ENCODE measurements at regions not wholly inside any gene's neighbourhood (a gene's known extent, or its start where the extent isn't known, plus 50 kb on each side); places are given as distances from the start of the nearest gene placed in this dataset.

DNA sequence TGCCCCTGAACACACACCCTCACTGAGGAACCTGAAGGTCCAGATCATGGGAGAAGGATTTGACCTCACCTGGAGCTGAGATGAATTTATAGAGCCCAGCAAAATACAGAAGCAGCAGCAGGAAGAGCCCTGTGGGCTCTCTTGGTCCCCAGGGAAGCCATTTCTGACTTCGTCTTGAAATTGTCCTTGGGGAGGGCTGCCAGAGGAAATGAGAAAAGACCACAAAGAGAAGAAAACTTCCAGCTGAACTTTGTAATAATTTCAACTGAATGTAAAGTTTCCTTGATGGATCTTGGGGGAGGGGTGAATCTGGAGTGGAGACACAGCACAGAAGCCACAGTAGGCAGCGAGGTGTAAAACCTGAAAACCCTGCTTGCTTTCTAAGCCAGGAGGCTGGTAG is 500.9 kb upstream of the NXPH2 start:
- Histone ChIP-seq H3K9me3 (ENCODE audit: insufficient read depth, low read length, severe bottlenecking) (no peaks in the 10 kb centered on the region), H3K79me2 (ENCODE audit: insufficient read depth, low read length) (no peaks in the 10 kb centered on the region), H3K27me3 (ENCODE audit: insufficient read depth, low read length, poor library complexity) (no peaks in the 10 kb centered on the region), H2AFZ (ENCODE audit: low read depth, low read length) (no peak overlapping the region), H3K36me3 (ENCODE audit: insufficient read depth, low read length) (no peaks in the 10 kb centered on the region), H3K4me3 (ENCODE audit: low read depth in 1 of 2, low read length in 2 of 2) (no peak overlapping the region), H3K27ac (ENCODE audit: low read length) (no peak overlapping the region), H3K9ac (ENCODE audit: low read depth, low read length) (no peak overlapping the region), H3K4me1 (ENCODE audit: insufficient read depth, low read length) (no peaks in the 10 kb centered on the region), H3K4me2 (ENCODE audit: insufficient read depth, low read length) (no peak overlapping the region), H4K20me1 (ENCODE audit: insufficient read depth, low read length) (no peaks in the 10 kb centered on the region)
- TF ChIP-seq, protein P1, sequence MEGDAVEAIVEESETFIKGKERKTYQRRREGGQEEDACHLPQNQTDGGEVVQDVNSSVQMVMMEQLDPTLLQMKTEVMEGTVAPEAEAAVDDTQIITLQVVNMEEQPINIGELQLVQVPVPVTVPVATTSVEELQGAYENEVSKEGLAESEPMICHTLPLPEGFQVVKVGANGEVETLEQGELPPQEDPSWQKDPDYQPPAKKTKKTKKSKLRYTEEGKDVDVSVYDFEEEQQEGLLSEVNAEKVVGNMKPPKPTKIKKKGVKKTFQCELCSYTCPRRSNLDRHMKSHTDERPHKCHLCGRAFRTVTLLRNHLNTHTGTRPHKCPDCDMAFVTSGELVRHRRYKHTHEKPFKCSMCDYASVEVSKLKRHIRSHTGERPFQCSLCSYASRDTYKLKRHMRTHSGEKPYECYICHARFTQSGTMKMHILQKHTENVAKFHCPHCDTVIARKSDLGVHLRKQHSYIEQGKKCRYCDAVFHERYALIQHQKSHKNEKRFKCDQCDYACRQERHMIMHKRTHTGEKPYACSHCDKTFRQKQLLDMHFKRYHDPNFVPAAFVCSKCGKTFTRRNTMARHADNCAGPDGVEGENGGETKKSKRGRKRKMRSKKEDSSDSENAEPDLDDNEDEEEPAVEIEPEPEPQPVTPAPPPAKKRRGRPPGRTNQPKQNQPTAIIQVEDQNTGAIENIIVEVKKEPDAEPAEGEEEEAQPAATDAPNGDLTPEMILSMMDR (IDR thresholded peaks at IDR 0.05; ENCODE audit: borderline replicate concordance, extremely low read depth, low read length, poor library complexity, severe bottlenecking) = no peak
- no peak for TF ChIP-seq EZH2 (IDR thresholded peaks at IDR 0.05; ENCODE audit: borderline replicate concordance, low read depth, low read length, severe bottlenecking)
- DNase-seq (no peak), ATAC-seq (ENCODE audit: insufficient read depth, low read depth) (no peak)

DNA sequence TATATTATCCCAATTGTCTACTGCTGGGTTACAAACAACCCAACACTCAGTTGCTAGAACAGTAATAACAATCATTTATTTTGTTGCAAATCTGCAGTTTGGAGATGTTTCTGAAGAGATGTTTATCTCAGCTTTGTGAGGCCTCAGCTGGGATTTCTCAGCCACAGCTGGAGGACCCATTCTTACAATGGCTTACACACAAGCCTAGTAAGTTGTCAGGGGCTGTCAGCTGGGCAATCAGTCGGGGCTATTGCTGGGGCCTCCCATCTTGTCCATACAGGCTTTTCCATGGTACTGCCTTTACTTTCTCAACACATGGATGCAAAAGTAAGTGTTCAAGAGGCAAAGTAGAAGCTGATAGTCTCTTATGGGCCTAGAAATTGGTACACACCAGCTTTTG is 491.7 kb upstream of the NXPH2 start:
- Histone ChIP-seq H3K27ac (ENCODE audit: low read length) (no peak overlapping the region), H4K20me1 (ENCODE audit: insufficient read depth, low read length) (no peaks in the 10 kb centered on the region), H3K79me2 (ENCODE audit: insufficient read depth, low read length) (no peaks in the 10 kb centered on the region), H3K4me2 (ENCODE audit: insufficient read depth, low read length) (no peak overlapping the region), H3K4me3 (ENCODE audit: low read depth in 1 of 2, low read length in 2 of 2) (no peak overlapping the region), H2AFZ (ENCODE audit: low read depth, low read length) (no peak overlapping the region), H3K27me3 (ENCODE audit: insufficient read depth, low read length, poor library complexity) (no peaks in the 10 kb centered on the region), H3K4me1 (ENCODE audit: insufficient read depth, low read length) (no peaks in the 10 kb centered on the region), H3K36me3 (ENCODE audit: insufficient read depth, low read length) (no peaks in the 10 kb centered on the region), H3K9ac (ENCODE audit: low read depth, low read length) (no peak overlapping the region), H3K9me3 (ENCODE audit: insufficient read depth, low read length, severe bottlenecking) (no peaks in the 10 kb centered on the region)
- ATAC-seq (ENCODE audit: insufficient read depth, low read depth) (no peak), DNase-seq (no peak)
- no peak for TF ChIP-seq EZH2 (IDR thresholded peaks at IDR 0.05; ENCODE audit: borderline replicate concordance, low read depth, low read length, severe bottlenecking)
- TF ChIP-seq, protein P1 (IDR thresholded peaks at IDR 0.05; ENCODE audit: borderline replicate concordance, extremely low read depth, low read length, poor library complexity, severe bottlenecking) = no peak

DNA sequence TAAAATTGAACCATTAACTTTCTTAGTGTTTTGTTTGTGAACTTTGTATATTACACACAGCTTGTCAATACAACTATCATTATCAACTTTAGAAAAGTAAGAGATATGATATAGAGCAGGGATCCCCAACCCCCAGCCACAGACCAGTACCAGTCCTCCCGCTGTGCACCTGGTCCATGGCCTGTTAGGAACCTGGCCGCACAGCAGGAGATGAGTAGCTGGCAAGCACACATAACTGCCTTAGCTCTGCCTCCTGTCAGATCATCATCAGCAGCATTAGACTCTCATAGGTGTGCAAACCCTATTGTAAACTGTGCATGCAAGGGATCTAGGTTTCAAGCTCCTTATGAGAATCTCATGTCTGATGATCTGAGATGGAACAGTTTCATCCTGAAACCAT is 491.0 kb upstream of the NXPH2 start:
- no peaks in the 10 kb centered on the region for H3K36me3 ChIP-seq (ENCODE audit: insufficient read depth, low read length)
- no peaks in the 10 kb centered on the region for H3K27me3 ChIP-seq (ENCODE audit: insufficient read depth, low read length, poor library complexity)
- H3K9me3 ChIP-seq (ENCODE audit: insufficient read depth, low read length, severe bottlenecking) = no peaks in the 10 kb centered on the region
- no peak overlapping the region for H2AFZ ChIP-seq (ENCODE audit: low read depth, low read length)
- ATAC-seq (ENCODE audit: insufficient read depth, low read depth) (no peak), DNase-seq (no peak)
- no peak overlapping the region for H3K27ac ChIP-seq (ENCODE audit: low read length)
- H3K4me2 ChIP-seq (ENCODE audit: insufficient read depth, low read length) = no peak overlapping the region
- H4K20me1 ChIP-seq (ENCODE audit: insufficient read depth, low read length) = no peaks in the 10 kb centered on the region
- H3K9ac ChIP-seq (ENCODE audit: low read depth, low read length) = no peak overlapping the region
- no peaks in the 10 kb centered on the region for H3K4me1 ChIP-seq (ENCODE audit: insufficient read depth, low read length)
- no peaks in the 10 kb centered on the region for H3K79me2 ChIP-seq (ENCODE audit: insufficient read depth, low read length)
- no peak for TF ChIP-seq EZH2 (IDR thresholded peaks at IDR 0.05; ENCODE audit: borderline replicate concordance, low read depth, low read length, severe bottlenecking)
- TF ChIP-seq, protein P1 (IDR thresholded peaks at IDR 0.05; ENCODE audit: borderline replicate concordance, extremely low read depth, low read length, poor library complexity, severe bottlenecking) = no peak
- H3K4me3 ChIP-seq (ENCODE audit: low read depth in 1 of 2, low read length in 2 of 2) = no peak overlapping the region

DNA sequence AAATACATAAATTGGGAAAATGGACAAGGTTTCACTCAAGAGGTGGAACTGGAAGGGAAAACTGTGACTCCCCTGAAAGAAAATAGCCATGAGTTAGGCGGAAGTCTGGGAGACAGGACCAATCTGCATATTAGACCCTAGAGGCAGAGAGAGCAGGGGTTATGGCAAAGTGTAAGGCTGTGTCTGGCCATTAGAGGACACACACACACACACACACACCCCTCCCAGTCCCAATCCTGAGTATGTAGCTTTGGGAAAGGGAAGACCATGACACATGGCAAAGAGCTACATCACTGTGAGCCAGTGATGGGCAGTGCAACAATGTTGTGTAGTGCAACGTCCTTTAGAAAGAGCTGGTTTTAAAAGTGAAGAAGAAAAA is 479.9 kb upstream of the NXPH2 start:
- DNase-seq (no peak), ATAC-seq (ENCODE audit: insufficient read depth, low read depth) (no peak)
- Histone ChIP-seq H3K27me3 (ENCODE audit: insufficient read depth, low read length, poor library complexity) (no peaks in the 10 kb centered on the region), H3K27ac (ENCODE audit: low read length) (no peak overlapping the region), H3K4me2 (ENCODE audit: insufficient read depth, low read length) (no peak overlapping the region), H3K9me3 (ENCODE audit: insufficient read depth, low read length, severe bottlenecking) (no peaks in the 10 kb centered on the region), H3K9ac (ENCODE audit: low read depth, low read length) (no peak overlapping the region), H3K4me1 (ENCODE audit: insufficient read depth, low read length) (no peaks in the 10 kb centered on the region), H3K4me3 (ENCODE audit: low read depth in 1 of 2, low read length in 2 of 2) (no peak overlapping the region), H3K36me3 (ENCODE audit: insufficient read depth, low read length) (no peaks in the 10 kb centered on the region), H2AFZ (ENCODE audit: low read depth, low read length) (no peak overlapping the region), H4K20me1 (ENCODE audit: insufficient read depth, low read length) (no peaks in the 10 kb centered on the region), H3K79me2 (ENCODE audit: insufficient read depth, low read length) (no peaks in the 10 kb centered on the region)
- TF ChIP-seq EZH2 (IDR thresholded peaks at IDR 0.05; ENCODE audit: borderline replicate concordance, low read depth, low read length, severe bottlenecking) = no peak
- TF ChIP-seq, protein P1 (IDR thresholded peaks at IDR 0.05; ENCODE audit: borderline replicate concordance, extremely low read depth, low read length, poor library complexity, severe bottlenecking) = no peak

All from DND-41 (cell line).